CD4-positive, alpha-beta memory T cell (primary cell): ENCODE measurements at regions not wholly inside any gene's neighbourhood (a gene's known extent, or its start where the extent isn't known, plus 50 kb on each side); places are given as distances from the start of the nearest gene placed in this dataset.

ENCODE experiments used
- CTCF ChIA-PET: fragments of 350-600 bp; sonication (Branson Sonifier 250); formaldehyde crosslinking; loops from one replicate; lab custom pipeline; 2021; ENCODE audit warnings: inconsistent platforms; ENCODE audit not compliant: partially characterized antibody; lab: Charles Lee
- POLR2A ChIA-PET: fragments of 350-600 bp; sonication (Branson Sonifier 250); formaldehyde crosslinking; loops from one replicate; lab custom pipeline; 2021; ENCODE audit not compliant: partially characterized antibody; lab: Charles Lee
- DNase-seq, 5 donors: peaks; one replicate each; pipeline versions ENCODE4 v3.0.0 to v3.0.0-alpha.2; 2020 to 2022; ENCODE audit warnings: mixed read lengths in 1 of 5
- H3K27ac ChIP-seq: one replicate; pipeline ENCODE4 v1.7.0; 2013; ENCODE audit warnings: low read depth, low read length
- H3K27me3 ChIP-seq: 2 replicates; pipeline ENCODE4 v1.7.0; 2013; ENCODE audit warnings: mild to moderate bottlenecking, low read length, moderate library complexity; ENCODE audit not compliant: insufficient read depth
- H3K36me3 ChIP-seq: 2 replicates; pipeline ENCODE4 v1.7.0; 2013; ENCODE audit warnings: mild to moderate bottlenecking, low read length, moderate library complexity; ENCODE audit not compliant: insufficient read depth
- H3K4me1 ChIP-seq: 2 replicates; pipeline ENCODE4 v1.7.0; 2013; ENCODE audit warnings: mild to moderate bottlenecking, low read length, moderate library complexity; ENCODE audit not compliant: insufficient read depth
- H3K4me3 ChIP-seq, 2 donors: one replicate each; pipeline ENCODE4 v1.7.0; 2013; ENCODE audit warnings: low read length in 2 of 2, mild to moderate bottlenecking in 1 of 2
- H3K9me3 ChIP-seq, 2 donors: one replicate each; pipeline ENCODE4 v1.7.0; 2013; ENCODE audit warnings: low read length in 2 of 2, control low read depth in 1 of 2; ENCODE audit not compliant: control insufficient read depth in 1 of 2
- H3K27ac Mint-ChIP-seq, 7 donors: one replicate each; pipeline ENCODE4 v1.8.0; 2020 to 2021; ENCODE audit warnings: mixed read lengths in 7 of 7, mild to moderate bottlenecking in 6 of 7, inconsistent platforms in 3 of 7, moderate library complexity in 3 of 7
- H3K27me3 Mint-ChIP-seq, 2 donors: one replicate each; pipeline ENCODE4 v1.8.0; 2020 to 2021; ENCODE audit warnings: mixed read lengths in 2 of 2
- H3K36me3 Mint-ChIP-seq, 2 donors: one replicate each; pipeline ENCODE4 v1.8.0; 2020 to 2021; ENCODE audit warnings: mixed read lengths in 2 of 2, inconsistent platforms in 1 of 2, mild to moderate bottlenecking in 1 of 2
- H3K4me1 Mint-ChIP-seq, 4 donors: one replicate each; pipeline ENCODE4 v1.8.0; 2020 to 2021; ENCODE audit warnings: mixed read lengths in 4 of 4, mild to moderate bottlenecking in 1 of 4
- H3K4me3 Mint-ChIP-seq, 8 donors: one replicate each; pipeline ENCODE4 v1.8.0; 2020 to 2021; ENCODE audit warnings: mixed read lengths in 8 of 8, mild to moderate bottlenecking in 7 of 8, moderate library complexity in 6 of 8, inconsistent platforms in 3 of 8
- H3K9me3 Mint-ChIP-seq, 8 donors: one replicate each; pipeline ENCODE4 v1.8.0; 2020 to 2021; ENCODE audit warnings: mixed read lengths in 8 of 8, mild to moderate bottlenecking in 5 of 8, inconsistent platforms in 3 of 8, moderate library complexity in 1 of 8
- intact Hi-C: fragments of 100-400 bp; cut with micrococcal nuclease; formaldehyde crosslinking; loops from one replicate; pipeline ENCODE4 v1.15.1; 2023

DNA sequence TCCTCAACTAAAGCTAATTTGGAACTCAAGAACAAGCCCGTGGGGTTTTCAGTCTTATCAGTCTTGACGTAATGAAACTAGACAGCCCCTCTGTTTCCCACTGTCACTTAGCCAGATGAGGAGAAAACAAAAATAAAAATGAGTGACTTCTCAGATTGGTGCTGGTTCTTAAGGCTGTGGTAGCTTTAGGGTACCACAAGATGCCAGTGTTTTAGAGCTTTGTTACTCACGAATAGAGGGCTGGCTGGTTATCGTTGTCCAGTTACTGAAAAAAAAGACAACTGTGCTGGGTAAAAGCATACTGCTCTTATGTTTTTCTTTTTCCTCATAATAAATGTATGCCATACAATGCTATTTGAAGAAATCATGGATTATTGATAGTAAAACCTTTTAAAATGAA lies 796.7 kb downstream of the RAPGEF2 start:
- DNase-seq = no peak
- ChIA-PET CTCF (no interaction called here), POLR2A (no interaction called here)
- Histone ChIP-seq H3K27me3 (no peaks in the 10 kb centered on the region), H3K9me3 (no peaks in the 10 kb centered on the region), H3K4me1 (no peaks in the 10 kb centered on the region), H3K27ac (no peak overlapping the region), H3K4me3 (no peak overlapping the region), H3K36me3 (no peaks in the 10 kb centered on the region)
- Mint-ChIP-seq H3K9me3 (peaks cover 0 to 11% (median 2%) of the 10 kb centered on the region in 8 donors), H3K4me1 (no peaks in the 10 kb centered on the region), H3K4me3 (no peak overlapping the region), H3K36me3 (no peaks in the 10 kb centered on the region), H3K27ac (no peak overlapping the region), H3K27me3 (no peaks in the 10 kb centered on the region)
- intact Hi-C loops = no loop called here

DNA sequence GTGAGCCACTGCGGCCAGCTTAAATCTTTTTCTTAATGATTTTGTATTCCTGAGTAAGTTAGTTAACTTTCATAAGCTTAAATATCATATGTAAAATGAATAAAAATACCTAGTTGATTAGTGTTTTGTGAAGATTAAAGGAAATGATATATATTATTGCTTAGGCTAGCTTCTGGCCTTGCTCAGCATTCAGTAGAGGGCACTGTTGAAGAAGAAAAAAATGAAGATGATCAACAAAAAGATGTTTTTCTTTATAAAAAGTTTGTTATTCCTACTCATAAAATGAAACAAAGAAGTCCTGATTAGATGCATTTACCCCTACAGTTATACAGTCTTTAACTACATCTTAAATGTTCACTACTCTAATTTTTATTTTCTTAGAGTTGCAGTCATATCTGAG lies 797.7 kb downstream of the RAPGEF2 start:
- Histone ChIP-seq H3K36me3 (no peaks in the 10 kb centered on the region), H3K4me1 (no peaks in the 10 kb centered on the region), H3K27ac (no peak overlapping the region), H3K9me3 (no peaks in the 10 kb centered on the region), H3K4me3 (no peak overlapping the region), H3K27me3 (no peaks in the 10 kb centered on the region)
- H3K27ac Mint-ChIP-seq = no peak overlapping the region
- H3K4me3 Mint-ChIP-seq = no peak overlapping the region
- no peaks in the 10 kb centered on the region for H3K36me3 Mint-ChIP-seq
- no peaks in the 10 kb centered on the region for H3K4me1 Mint-ChIP-seq
- intact Hi-C loops = no loop called here
- ChIA-PET POLR2A (no interaction called here), CTCF (interaction anchor here (0.6 kb wide), 1 partner anchor 465 kb away, joined by 3 read pairs; no protein-coding TSS in a partner anchor)
- H3K9me3 Mint-ChIP-seq = peaks cover 0 to 6% (median 2%) of the 10 kb centered on the region in 8 donors
- H3K27me3 Mint-ChIP-seq = no peaks in the 10 kb centered on the region
- DNase-seq = no peak

DNA sequence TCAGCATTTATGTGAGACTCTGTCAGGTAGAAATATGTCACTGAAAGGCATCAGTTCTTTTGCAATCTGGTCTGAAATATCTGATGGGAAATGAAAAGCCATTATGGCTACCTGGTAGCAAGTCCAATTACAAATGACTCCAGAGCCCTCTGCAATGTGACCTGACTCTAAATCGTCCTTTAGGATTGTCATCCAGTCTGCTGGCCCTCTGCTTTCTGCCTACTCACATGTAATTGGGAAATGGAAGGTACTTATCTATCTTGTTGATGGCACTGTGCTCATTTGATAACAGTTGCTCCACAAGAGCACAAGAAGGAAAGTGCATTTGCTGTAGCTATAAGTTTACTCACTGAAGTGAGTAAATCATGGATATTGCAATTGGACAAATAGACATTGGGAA lies 799.8 kb downstream of the RAPGEF2 start:
- H3K4me1 Mint-ChIP-seq = no peaks in the 10 kb centered on the region
- intact Hi-C loops = no loop called here
- POLR2A ChIA-PET = no interaction called here

DNA sequence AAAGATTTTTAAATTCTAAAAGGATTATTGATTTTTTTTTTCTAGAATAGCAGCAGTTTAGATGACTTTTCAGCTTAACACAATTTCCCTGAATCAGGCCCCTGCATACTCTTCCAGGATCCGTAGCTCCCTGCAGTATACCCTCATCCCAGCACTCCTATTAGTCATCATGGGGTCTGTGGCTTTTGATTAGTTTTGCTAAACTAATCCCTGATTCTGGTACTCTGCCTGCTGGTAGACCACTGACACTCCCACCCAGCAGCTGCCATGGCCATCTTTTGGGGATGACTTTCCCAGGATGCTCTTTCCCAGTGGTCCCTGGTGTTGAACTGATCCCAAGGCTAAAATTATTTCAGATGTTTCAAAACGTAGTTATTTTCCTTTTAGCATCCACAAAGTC lies 802.0 kb downstream of the RAPGEF2 start:
- no peaks in the 10 kb centered on the region for H3K4me1 ChIP-seq
- no peak overlapping the region for H3K4me3 ChIP-seq
- Mint-ChIP-seq H3K27me3 (no peaks in the 10 kb centered on the region), H3K36me3 (no peaks in the 10 kb centered on the region), H3K27ac (no peak overlapping the region), H3K4me3 (no peak overlapping the region), H3K4me1 (no peaks in the 10 kb centered on the region), H3K9me3 (peaks cover 0 to 15% (median 4%) of the 10 kb centered on the region in 8 donors)
- intact Hi-C loops = no loop called here
- POLR2A ChIA-PET = no interaction called here
- CTCF ChIA-PET = no interaction called here
- H3K36me3 ChIP-seq = no peaks in the 10 kb centered on the region
- no peak for DNase-seq
- no peak overlapping the region for H3K27ac ChIP-seq
- H3K27me3 ChIP-seq = no peaks in the 10 kb centered on the region
- H3K9me3 ChIP-seq = no peaks in the 10 kb centered on the region

More for the DNA sequence above, 799.8 kb downstream of the RAPGEF2 start:
- Mint-ChIP-seq H3K9me3 (peaks cover 0 to 10% (median 5%) of the 10 kb centered on the region in 8 donors), H3K27ac (no peak overlapping the region), H3K27me3 (no peaks in the 10 kb centered on the region), H3K36me3 (no peaks in the 10 kb centered on the region), H3K4me3 (no peak overlapping the region)
- CTCF ChIA-PET = no interaction called here
- no peak overlapping the region for H3K4me3 ChIP-seq
- H3K36me3 ChIP-seq = no peaks in the 10 kb centered on the region
- no peak overlapping the region for H3K27ac ChIP-seq
- no peak for DNase-seq
- H3K27me3 ChIP-seq = no peaks in the 10 kb centered on the region
- H3K9me3 ChIP-seq = no peaks in the 10 kb centered on the region
- no peaks in the 10 kb centered on the region for H3K4me1 ChIP-seq

DNA sequence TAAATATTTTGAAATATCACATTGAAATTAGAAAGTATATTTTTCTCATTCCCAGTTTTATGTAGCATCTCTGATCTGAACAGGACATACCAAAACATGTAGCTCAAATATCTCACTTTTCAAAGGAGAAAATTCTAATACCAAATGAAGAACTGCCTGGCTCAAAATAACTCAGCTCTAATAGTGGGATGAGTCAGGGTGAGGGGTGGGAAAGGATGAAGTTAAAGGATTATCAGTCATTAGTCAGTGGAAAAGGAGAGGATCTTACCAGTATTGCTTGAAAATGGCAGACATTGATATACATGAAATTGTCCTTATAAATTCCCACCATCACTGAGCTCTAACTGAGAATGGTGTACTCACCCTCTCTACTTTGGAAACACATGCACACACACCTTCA lies 803.2 kb downstream of the RAPGEF2 start:
- CTCF ChIA-PET = no interaction called here
- no peaks in the 10 kb centered on the region for H3K36me3 ChIP-seq
- Mint-ChIP-seq H3K27me3 (no peaks in the 10 kb centered on the region), H3K27ac (no peak overlapping the region), H3K36me3 (no peaks in the 10 kb centered on the region), H3K4me1 (no peaks in the 10 kb centered on the region), H3K9me3 (peaks cover 1 to 15% (median 5%) of the 10 kb centered on the region in 8 donors), H3K4me3 (no peak overlapping the region)
- POLR2A ChIA-PET = no interaction called here
- H3K27me3 ChIP-seq = no peaks in the 10 kb centered on the region
- no peak for DNase-seq
- intact Hi-C loops = no loop called here
- no peaks in the 10 kb centered on the region for H3K9me3 ChIP-seq
- H3K4me1 ChIP-seq = no peaks in the 10 kb centered on the region
- H3K27ac ChIP-seq = no peak overlapping the region
- H3K4me3 ChIP-seq = no peak overlapping the region

DNA sequence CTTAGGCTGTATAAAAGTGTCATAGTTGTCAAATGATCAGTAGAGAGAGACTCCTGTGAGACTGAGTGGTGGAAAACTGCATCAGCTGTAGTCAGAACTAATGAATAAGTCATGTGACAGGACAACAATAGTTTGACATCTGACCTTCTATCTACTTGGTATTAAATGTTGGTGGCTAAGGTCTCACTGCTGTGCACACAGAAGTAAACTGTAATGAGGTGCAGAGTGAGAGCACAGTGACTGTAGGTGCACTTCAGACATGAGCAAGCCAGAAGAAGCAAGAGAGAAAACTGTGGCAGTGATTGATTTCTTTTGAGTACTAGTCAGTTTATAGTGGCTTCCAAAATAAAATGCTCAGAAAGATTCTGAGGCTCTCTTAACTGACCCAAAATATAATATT lies 803.6 kb downstream of the RAPGEF2 start:
- no peaks in the 10 kb centered on the region for H3K36me3 ChIP-seq
- POLR2A ChIA-PET = no interaction called here
- H3K9me3 Mint-ChIP-seq = peaks cover 1 to 15% (median 4%) of the 10 kb centered on the region in 8 donors

DNA sequence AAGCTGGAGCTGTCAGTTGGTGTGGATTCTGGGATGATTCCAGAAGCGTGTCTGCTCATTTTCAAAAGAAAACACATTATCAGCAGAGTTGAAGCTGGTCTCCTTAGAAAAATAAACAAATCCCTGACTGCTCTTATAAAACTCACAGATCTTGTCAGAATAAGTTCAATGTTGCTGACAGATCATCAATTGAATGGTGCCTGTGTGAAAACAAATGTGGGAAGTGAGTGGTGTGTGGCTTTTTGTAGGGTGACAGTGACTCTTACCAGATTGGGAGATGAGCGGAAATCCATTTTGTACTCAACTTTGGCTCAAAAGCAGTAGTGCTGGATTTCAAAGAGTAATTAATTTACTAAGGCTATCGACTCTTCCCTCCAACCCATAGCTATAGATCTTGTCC lies 807.8 kb downstream of the RAPGEF2 start:
- Mint-ChIP-seq H3K9me3 (peaks cover 1 to 15% (median 4%) of the 10 kb centered on the region in 8 donors), H3K4me3 (no peak overlapping the region), H3K27ac (no peak overlapping the region), H3K36me3 (no peaks in the 10 kb centered on the region), H3K4me1 (no peaks in the 10 kb centered on the region), H3K27me3 (no peaks in the 10 kb centered on the region)
- Histone ChIP-seq H3K36me3 (no peaks in the 10 kb centered on the region), H3K4me1 (no peaks in the 10 kb centered on the region), H3K9me3 (no peaks in the 10 kb centered on the region), H3K4me3 (no peak overlapping the region), H3K27me3 (no peaks in the 10 kb centered on the region), H3K27ac (no peak overlapping the region)
- ChIA-PET POLR2A (no interaction called here), CTCF (no interaction called here)
- intact Hi-C loops = no loop called here
- DNase-seq = no peak

More for the DNA sequence above, 803.6 kb downstream of the RAPGEF2 start:
- Mint-ChIP-seq H3K27me3 (no peaks in the 10 kb centered on the region), H3K4me3 (no peak overlapping the region), H3K36me3 (no peaks in the 10 kb centered on the region), H3K27ac (no peak overlapping the region), H3K4me1 (no peaks in the 10 kb centered on the region)
- CTCF ChIA-PET = no interaction called here
- no peaks in the 10 kb centered on the region for H3K9me3 ChIP-seq
- no peaks in the 10 kb centered on the region for H3K4me1 ChIP-seq
- no peaks in the 10 kb centered on the region for H3K27me3 ChIP-seq
- no peak overlapping the region for H3K27ac ChIP-seq
- intact Hi-C loops = no loop called here
- DNase-seq = no peak
- no peak overlapping the region for H3K4me3 ChIP-seq

DNA sequence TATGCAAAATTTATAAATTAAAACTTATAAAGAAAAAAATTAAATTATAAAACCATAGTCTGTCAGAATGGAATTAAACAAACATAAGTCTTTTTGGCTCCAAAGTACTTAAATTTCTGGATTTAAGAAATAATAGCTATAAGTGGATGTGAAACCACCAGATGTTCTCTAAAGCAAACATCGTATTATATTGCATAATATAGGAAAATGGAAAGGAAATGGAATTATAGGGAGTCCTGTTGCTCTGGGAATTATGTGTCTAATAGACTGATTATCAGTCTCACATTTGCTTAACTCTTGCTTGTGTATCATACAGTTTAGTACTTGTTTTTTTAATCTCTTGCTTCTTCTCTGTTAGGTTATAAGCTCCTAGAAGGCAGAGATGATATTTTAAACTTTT lies 819.2 kb downstream of the RAPGEF2 start:
- H3K36me3 Mint-ChIP-seq = no peaks in the 10 kb centered on the region
- no peak overlapping the region for H3K27ac Mint-ChIP-seq
- POLR2A ChIA-PET = no interaction called here
- no peak overlapping the region for H3K4me3 Mint-ChIP-seq
- Histone ChIP-seq H3K4me3 (no peak overlapping the region), H3K27ac (no peak overlapping the region), H3K36me3 (no peaks in the 10 kb centered on the region), H3K9me3 (peaks cover 0 to 5% of the 10 kb centered on the region in 2 donors), H3K4me1 (no peaks in the 10 kb centered on the region), H3K27me3 (no peaks in the 10 kb centered on the region)
- H3K4me1 Mint-ChIP-seq = no peaks in the 10 kb centered on the region
- no peak for DNase-seq
- intact Hi-C loops = no loop called here
- no peaks in the 10 kb centered on the region for H3K27me3 Mint-ChIP-seq
- CTCF ChIA-PET = no interaction called here
- H3K9me3 Mint-ChIP-seq = peaks cover 0 to 22% (median 19%) of the 10 kb centered on the region in 8 donors
